SK-N-SH (cell line): ENCODE measurements at regions not wholly inside any gene's neighbourhood (a gene's known extent, or its start where the extent isn't known, plus 50 kb on each side); places are given as distances from the start of the nearest gene placed in this dataset.

Source experiments
- CTCF ChIP-seq: fragments of 200-600 bp; sonication (generic); IDR thresholded peaks from 2 replicates; pipeline ENCODE4 v1.6.1; 2017; ENCODE audit warnings: antibody characterized with exemption, mild to moderate bottlenecking, moderate library complexity
- ELF1 ChIP-seq: IDR thresholded peaks from 2 replicates; pipeline ENCODE4 v1.4.0; 2012
- EP300 ChIP-seq, 2 experiments: IDR thresholded peaks; 2 replicates each; pipeline versions ENCODE4 v1.4.0 to v1.6.1; 2012; ENCODE audit warnings: borderline replicate concordance in 1 of 2, low read depth in 1 of 2, low read length in 1 of 2
- FOXM1 ChIP-seq: IDR thresholded peaks from 2 replicates; pipeline ENCODE4 v1.4.0; 2012; ENCODE audit warnings: low read depth, mild to moderate bottlenecking
- MAX ChIP-seq: IDR thresholded peaks from 2 replicates; pipeline ENCODE4 v1.4.0; 2012; ENCODE audit warnings: low read depth
- PBX3 ChIP-seq: IDR thresholded peaks from 2 replicates; pipeline ENCODE4; 2012
- POLR2AphosphoS5 ChIP-seq: IDR thresholded peaks from 2 replicates; pipeline ENCODE4 v1.6.1; 2012; ENCODE audit warnings: low read depth, low read length
- REST ChIP-seq: IDR thresholded peaks from 2 replicates; pipeline ENCODE4 v1.6.1; 2012; ENCODE audit warnings: mild to moderate bottlenecking, low read depth, low read length, moderate library complexity
- RFX5 ChIP-seq: IDR thresholded peaks from 2 replicates; pipeline ENCODE4 v1.6.1; 2012; ENCODE audit warnings: mild to moderate bottlenecking, improper control_type of control experiment, low read length
- TAF1 ChIP-seq: IDR thresholded peaks from 2 replicates; pipeline ENCODE4 v1.6.1; 2012; ENCODE audit warnings: low read depth, mild to moderate bottlenecking, low read length, moderate library complexity, borderline replicate concordance
- TCF12 ChIP-seq: IDR thresholded peaks from 2 replicates; pipeline ENCODE4 v1.4.0; 2012
- ZBTB33 ChIP-seq: IDR thresholded peaks from 2 replicates; pipeline ENCODE4 v1.4.0; 2012; ENCODE audit warnings: low read depth, borderline replicate concordance

DNA sequence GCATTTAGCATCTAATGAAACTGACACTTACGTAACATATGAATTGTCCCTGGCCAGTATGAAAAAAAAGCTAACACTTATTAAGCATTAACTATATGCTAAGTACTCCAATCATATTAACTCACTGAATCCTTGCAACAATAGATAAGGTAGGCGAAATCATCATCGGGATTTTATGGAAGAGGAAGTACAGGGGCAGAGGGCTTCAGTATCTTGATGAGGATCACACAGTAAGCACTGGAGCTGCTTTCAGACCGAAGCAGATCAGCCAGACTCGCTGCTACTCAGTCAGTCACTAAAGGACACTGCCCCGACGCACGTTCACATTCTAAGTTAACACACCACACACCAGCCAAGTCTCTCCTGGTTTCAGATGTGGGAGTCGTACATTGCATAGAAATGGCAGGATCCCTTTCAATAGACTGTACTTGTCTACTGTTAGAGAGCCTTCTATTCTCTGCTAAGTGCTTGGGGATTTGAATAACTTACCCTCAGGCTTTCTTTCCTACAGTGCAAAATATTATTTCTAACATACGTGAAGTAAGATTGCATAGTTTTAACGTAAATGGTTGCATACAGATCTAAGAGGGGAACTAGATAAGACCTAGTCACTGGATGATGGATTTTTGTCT is 540.2 kb upstream of the TENM3 start:
- TF ChIP-seq CTCF (no peak), REST (no peak), EP300 (IDR thresholded peaks at IDR 0.05; ENCODE audit: borderline replicate concordance in 1 of 2, low read depth in 1 of 2, low read length in 1 of 2) (no peak), ZBTB33 (no peak), POLR2AphosphoS5 (no peak), TAF1 (no peak), ELF1 (no peak), MAX (no peak), PBX3 (no peak), RFX5 (no peak), FOXM1 (no peak), TCF12 (no peak)
